HUDEP-2 (cell line): ENCODE measurements at regions not wholly inside any gene's neighbourhood (a gene's known extent, or its start where the extent isn't known, plus 50 kb on each side); places are given as distances from the start of the nearest gene placed in this dataset.

ENCODE experiments used
- DNase-seq, 76 experiments: peaks; one replicate each; lab custom pipeline; 2025; ENCODE audit not compliant: unreplicated experiment in 76 of 76; lab: John Stamatoyannopoulos, UW

- no peak for DNase-seq
Observed at GRCh38 chr14:98593361-98593761, 678.6 kb downstream of the BCL11B start.

GRCh38 chr14:98594156-98594555, 677.8 kb downstream of the BCL11B start:
- DNase-seq: no peak

- DNase-seq: no peak
Observed at GRCh38 chr14:98598576-98598975, 673.4 kb downstream of the BCL11B start.

- DNase-seq: no peak
Observed at GRCh38 chr14:98599082-98599481, 672.9 kb downstream of the BCL11B start.

- DNase-seq: no peak
Observed at GRCh38 chr14:98602983-98603382, 669.0 kb downstream of the BCL11B start.

GRCh38 chr14:98605043-98605442, 667.0 kb downstream of the BCL11B start:
- DNase-seq: no peak

GRCh38 chr14:98606041-98606640, 665.9 kb downstream of the BCL11B start:
- DNase-seq: no peak

GRCh38 chr14:98606816-98607215, 665.2 kb downstream of the BCL11B start:
- DNase-seq: no peak

GRCh38 chr14:98607341-98607910, 664.6 kb downstream of the BCL11B start:
- no peak for DNase-seq

GRCh38 chr14:98608071-98609060, 663.6 kb downstream of the BCL11B start:
- no peak for DNase-seq

GRCh38 chr14:98612434-98613200, 659.4 kb downstream of the BCL11B start:
- DNase-seq: no peak

- DNase-seq: no peak
Observed at GRCh38 chr14:98614741-98615140, 657.3 kb downstream of the BCL11B start.

GRCh38 chr14:98622208-98623051, 649.6 kb downstream of the BCL11B start:
- DNase-seq: no peak

- no peak for DNase-seq
Observed at GRCh38 chr14:98623788-98624415, 648.1 kb downstream of the BCL11B start.

GRCh38 chr14:98633380-98633779, 638.6 kb downstream of the BCL11B start:
- DNase-seq: no peak

GRCh38 chr14:98634043-98634820, 637.8 kb downstream of the BCL11B start:
- DNase-seq: no peak

GRCh38 chr14:98638366-98638765, 633.6 kb downstream of the BCL11B start:
- DNase-seq: no peak

GRCh38 chr14:98647754-98648153, 624.2 kb downstream of the BCL11B start:
- DNase-seq: no peak

GRCh38 chr14:98651037-98651436, 621.0 kb downstream of the BCL11B start:
- no peak for DNase-seq
